Esophagus muscularis mucosa (tissue), 4 donors: ENCODE measurements at regions not wholly inside any gene's neighbourhood (a gene's known extent, or its start where the extent isn't known, plus 50 kb on each side); places are given as distances from the start of the nearest gene placed in this dataset.
"Not testable (repeated sequence)": the region's sequence is repeated elsewhere in the genome, so short reads cannot be mapped to it uniquely, and the experiment has no call there.

Experiments used
- DNase-seq: peaks from one replicate; pipeline ENCODE4 v3.0.0-alpha.2; 2017; ENCODE audit errors: extremely low spot score
- H3K27ac ChIP-seq, 4 donors: fragments of 200-600 bp; sonication (generic); replicated peaks in 1 of 4; 1 replicate in 3 of 4; 2 replicates in 1 of 4; pipeline ENCODE4 v1.5.1; 2016 to 2019; ENCODE audit warnings: mild to moderate bottlenecking in 1 of 4
- H3K27me3 ChIP-seq, 4 donors: fragments of 200-600 bp; sonication (generic); one replicate each; pipeline versions ENCODE4 v1.5.1 to v1.6.0; 2016 to 2019
- H3K36me3 ChIP-seq, 4 donors: fragments of 200-600 bp; sonication (generic); one replicate each; pipeline ENCODE4 v1.5.1; 2016 to 2019
- H3K4me1 ChIP-seq, 4 donors: fragments of 200-600 bp; sonication (generic); one replicate each; pipeline ENCODE4 v1.5.1; 2016 to 2019
- H3K4me3 ChIP-seq, 4 donors: fragments of 200-600 bp; sonication (generic); 1 replicate in 2 of 4; 2 replicates in 2 of 4; pipeline ENCODE4 v1.5.1; 2016 to 2019; ENCODE audit warnings: mild to moderate bottlenecking in 4 of 4, moderate library complexity in 1 of 4
- H3K9me3 ChIP-seq, 4 donors: fragments of 200-600 bp; sonication (generic); 1 replicate in 3 of 4; 2 replicates in 1 of 4; pipeline ENCODE4 v1.5.1; 2016 to 2019
- EP300 ChIP-seq: sonication (generic); formaldehyde crosslinking; IDR thresholded peaks from one replicate; pipeline ENCODE4 v1.6.1; 2017; ENCODE audit warnings: antibody characterized with exemption
- POLR2A ChIP-seq: fragments of 450-650 bp; IDR thresholded peaks from one replicate; pipeline ENCODE4 v1.6.1; 2017; ENCODE audit warnings: antibody characterized with exemption, moderate library complexity, mild to moderate bottlenecking, low read depth
- POLR2AphosphoS5 ChIP-seq, 2 donors: sonication (generic); formaldehyde crosslinking; IDR thresholded peaks; one replicate each; pipeline ENCODE4 v1.6.1; 2017; ENCODE audit warnings: antibody characterized with exemption in 2 of 2
- WGBS: methylation state at CpG from one replicate; pipeline ENCODE4 v1.1.5; 2018; 5-methylcytosine and 5-hydroxymethylcytosine counted together
- intact Hi-C: fragments of 100-400 bp; cut with DNase I; formaldehyde crosslinking; loops from one replicate; pipeline ENCODE4 v1.15.1; 2023
- TF ChIP-seq, protein P1 (sequence below), 3 experiments: fragments of 200-600 bp in 2 of 3; fragments of 450-650 bp in 1 of 3; sonication (generic) in 2 of 3; IDR thresholded peaks; one replicate each; pipeline ENCODE4 v1.5.1; 2017 to 2019; ENCODE audit warnings: antibody characterized with exemption in 3 of 3, mild to moderate bottlenecking in 2 of 3, moderate library complexity in 1 of 3

GRCh38 chr4:20151436-20151835 is 100.3 kb upstream of the SLIT2 start:
- Histone ChIP-seq H3K27ac (no peak overlapping the region), H3K27me3 (no peaks in the 10 kb centered on the region), H3K9me3 (no peaks in the 10 kb centered on the region), H3K4me3 (no peak overlapping the region), H3K4me1 (no peaks in the 10 kb centered on the region), H3K36me3 (no peaks in the 10 kb centered on the region)
- TF ChIP-seq EP300 (no peak), POLR2AphosphoS5 (IDR thresholded peaks at IDR 0.05) (no peak), POLR2A (no peak)
- DNase-seq = no peak
- intact Hi-C loops = no loop called here
- 88% methylated on average over 2 of the region's 2 CpGs for WGBS

GRCh38 chr4:20149143-20149542 is 102.6 kb upstream of the SLIT2 start:
- H3K9me3 ChIP-seq, H3K36me3 ChIP-seq, H3K27ac ChIP-seq, DNase-seq, intact Hi-C loops, H3K4me3 ChIP-seq, H3K4me1 ChIP-seq, H3K27me3 ChIP-seq: not testable (repeated sequence)
- 86% methylated on average over 3 of the region's 3 CpGs for WGBS

DNA sequence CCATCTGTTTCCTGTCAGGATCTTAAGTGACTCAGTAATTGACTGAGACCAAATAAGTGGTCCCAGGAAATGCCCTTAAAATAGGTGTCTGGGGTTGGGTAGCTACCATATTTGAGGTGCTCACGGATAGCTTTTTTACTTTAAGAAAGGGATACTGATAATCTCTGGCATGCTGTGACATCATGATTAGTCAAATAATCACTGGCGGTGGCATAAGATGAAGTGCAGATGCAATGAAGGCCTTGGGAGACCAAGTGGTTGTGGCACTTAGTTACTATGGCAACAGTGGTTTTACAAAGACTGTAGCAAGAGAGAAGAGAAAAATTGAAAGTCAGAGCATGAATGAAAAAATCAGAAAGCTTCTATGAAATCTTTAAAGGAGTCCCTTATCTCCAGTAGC is 114.5 kb upstream of the SLIT2 start:
- 86% methylated on average over 2 of the region's 2 CpGs for WGBS
- peaks cover 0 to 15% (median 6%) of the 10 kb centered on the region in 4 donors for H3K9me3 ChIP-seq

GRCh38 chr4:20127626-20128025 is 124.1 kb upstream of the SLIT2 start:
- H3K36me3 ChIP-seq = no peaks in the 10 kb centered on the region
- no peak for DNase-seq
- no peak overlapping the region for H3K27ac ChIP-seq
- H3K27me3 ChIP-seq = no peaks in the 10 kb centered on the region
- TF ChIP-seq, protein P1, sequence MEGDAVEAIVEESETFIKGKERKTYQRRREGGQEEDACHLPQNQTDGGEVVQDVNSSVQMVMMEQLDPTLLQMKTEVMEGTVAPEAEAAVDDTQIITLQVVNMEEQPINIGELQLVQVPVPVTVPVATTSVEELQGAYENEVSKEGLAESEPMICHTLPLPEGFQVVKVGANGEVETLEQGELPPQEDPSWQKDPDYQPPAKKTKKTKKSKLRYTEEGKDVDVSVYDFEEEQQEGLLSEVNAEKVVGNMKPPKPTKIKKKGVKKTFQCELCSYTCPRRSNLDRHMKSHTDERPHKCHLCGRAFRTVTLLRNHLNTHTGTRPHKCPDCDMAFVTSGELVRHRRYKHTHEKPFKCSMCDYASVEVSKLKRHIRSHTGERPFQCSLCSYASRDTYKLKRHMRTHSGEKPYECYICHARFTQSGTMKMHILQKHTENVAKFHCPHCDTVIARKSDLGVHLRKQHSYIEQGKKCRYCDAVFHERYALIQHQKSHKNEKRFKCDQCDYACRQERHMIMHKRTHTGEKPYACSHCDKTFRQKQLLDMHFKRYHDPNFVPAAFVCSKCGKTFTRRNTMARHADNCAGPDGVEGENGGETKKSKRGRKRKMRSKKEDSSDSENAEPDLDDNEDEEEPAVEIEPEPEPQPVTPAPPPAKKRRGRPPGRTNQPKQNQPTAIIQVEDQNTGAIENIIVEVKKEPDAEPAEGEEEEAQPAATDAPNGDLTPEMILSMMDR (IDR thresholded peaks at IDR 0.05) = no peak
- no peak for TF ChIP-seq EP300
- TF ChIP-seq POLR2A = no peak
- TF ChIP-seq POLR2AphosphoS5 (IDR thresholded peaks at IDR 0.05) = no peak
- H3K4me1 ChIP-seq = no peaks in the 10 kb centered on the region
- no peak overlapping the region for H3K4me3 ChIP-seq
- H3K9me3 ChIP-seq = no peaks in the 10 kb centered on the region
- intact Hi-C loops = no loop called here
- 95% methylated on average over 1 of the region's 1 CpG for WGBS

More for the DNA sequence above, 114.5 kb upstream of the SLIT2 start:
- Histone ChIP-seq H3K27ac (no peak overlapping the region), H3K36me3 (no peaks in the 10 kb centered on the region), H3K27me3 (no peaks in the 10 kb centered on the region), H3K4me1 (no peaks in the 10 kb centered on the region), H3K4me3 (no peak overlapping the region)
- no peak for DNase-seq
- intact Hi-C loops = no loop called here
- TF ChIP-seq, protein P1 (IDR thresholded peaks at IDR 0.05) = no peak
- TF ChIP-seq EP300 = no peak
- TF ChIP-seq POLR2AphosphoS5 (IDR thresholded peaks at IDR 0.05) = no peak
- TF ChIP-seq POLR2A = no peak

DNA sequence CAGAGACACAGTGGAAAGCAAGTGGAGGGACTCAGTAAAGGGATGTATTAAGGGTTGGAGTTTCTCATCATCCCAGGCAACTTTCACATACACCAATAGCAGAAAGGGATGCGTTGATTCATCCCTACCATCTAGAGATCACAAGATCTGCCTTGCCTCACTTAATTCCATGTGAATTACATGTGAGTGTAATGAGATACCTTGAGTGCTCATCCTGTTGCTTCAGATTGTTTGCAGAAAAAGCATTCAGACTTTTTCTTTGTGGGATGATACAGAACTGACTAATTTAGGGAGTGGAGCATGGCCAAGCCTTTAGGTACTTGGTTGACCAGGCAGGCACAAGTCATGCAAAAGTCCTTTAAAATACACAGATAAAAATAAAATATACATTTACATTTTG is 124.8 kb upstream of the SLIT2 start:
- WGBS = 100% methylated on average over 1 of the region's 1 CpG
- Histone ChIP-seq H3K9me3 (no peaks in the 10 kb centered on the region), H3K27ac (no peak overlapping the region), H3K4me3 (no peak overlapping the region), H3K27me3 (no peaks in the 10 kb centered on the region), H3K36me3 (no peaks in the 10 kb centered on the region), H3K4me1 (no peaks in the 10 kb centered on the region)
- DNase-seq = no peak
- no peak for TF ChIP-seq POLR2AphosphoS5 (IDR thresholded peaks at IDR 0.05)
- no peak for TF ChIP-seq EP300
- no peak for TF ChIP-seq POLR2A
- TF ChIP-seq, protein P1 (IDR thresholded peaks at IDR 0.05) = no peak
- intact Hi-C loops = no loop called here

GRCh38 chr4:20124317-20125026 is 127.2 kb upstream of the SLIT2 start:
- 89% methylated on average over 3 of the region's 3 CpGs for WGBS

More at GRCh38 chr4:20124317-20125026, 127.2 kb upstream of the SLIT2 start:
- Histone ChIP-seq H3K4me3 (no peak overlapping the region), H3K27me3 (no peaks in the 10 kb centered on the region), H3K4me1 (no peaks in the 10 kb centered on the region), H3K36me3 (no peaks in the 10 kb centered on the region), H3K9me3 (no peaks in the 10 kb centered on the region), H3K27ac (no peak overlapping the region)
- intact Hi-C loops = no loop called here
- DNase-seq = no peak
- TF ChIP-seq POLR2A = no peak
